HG03342 (cell line): ENCODE measurements at regions not wholly inside any gene's neighbourhood (a gene's known extent, or its start where the extent isn't known, plus 50 kb on each side); places are given as distances from the start of the nearest gene placed in this dataset.

Experiments used
- ATAC-seq: cut with Tn5 transposase; IDR thresholded peaks from one replicate; pipeline ENCODE4 v1.9.1; 2021; ENCODE audit warnings: mild to moderate bottlenecking, moderate library complexity; ENCODE audit not compliant: unreplicated experiment

DNA sequence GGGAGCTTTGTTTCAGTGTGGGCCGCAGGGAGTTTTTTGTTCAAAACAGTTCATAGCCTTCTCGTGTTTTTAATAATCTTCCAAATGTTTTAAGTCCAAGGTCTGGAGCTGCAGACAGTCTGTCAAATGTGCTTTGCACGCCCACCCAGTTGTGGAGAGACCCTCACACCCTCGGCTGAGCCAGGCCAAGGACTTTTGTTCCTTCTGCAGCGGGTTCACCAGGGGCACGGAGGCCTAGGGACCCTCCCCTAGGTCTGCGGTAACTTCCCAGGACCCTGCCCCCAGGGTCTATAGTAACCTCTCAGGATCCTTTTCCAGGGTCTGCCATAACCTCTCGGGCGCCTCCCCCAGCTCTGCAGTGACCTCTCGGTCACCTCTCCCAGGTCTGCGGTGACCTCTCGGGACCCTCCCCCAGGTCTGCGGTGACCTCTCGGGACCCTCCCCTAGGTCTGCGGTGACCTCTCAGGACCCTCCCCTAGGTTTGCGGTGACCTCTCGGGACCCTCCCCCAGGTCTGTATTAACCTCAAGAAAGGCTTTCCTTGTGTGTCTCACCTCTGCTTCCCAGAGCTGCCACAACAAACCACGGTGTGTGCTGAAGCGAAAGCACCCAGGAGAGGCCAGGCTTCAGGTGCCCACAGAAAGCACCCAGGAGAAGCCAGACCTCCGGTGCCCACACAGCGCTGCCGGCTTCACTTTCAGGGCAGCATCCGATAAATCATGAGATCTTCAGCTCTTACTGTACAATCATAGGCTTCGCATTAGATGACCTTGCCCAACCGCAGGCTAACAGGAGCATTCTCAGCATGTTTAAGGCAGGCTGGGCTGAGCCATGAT, 301.9 kb upstream of the SALL3 start:
- ATAC-seq: no peak

DNA sequence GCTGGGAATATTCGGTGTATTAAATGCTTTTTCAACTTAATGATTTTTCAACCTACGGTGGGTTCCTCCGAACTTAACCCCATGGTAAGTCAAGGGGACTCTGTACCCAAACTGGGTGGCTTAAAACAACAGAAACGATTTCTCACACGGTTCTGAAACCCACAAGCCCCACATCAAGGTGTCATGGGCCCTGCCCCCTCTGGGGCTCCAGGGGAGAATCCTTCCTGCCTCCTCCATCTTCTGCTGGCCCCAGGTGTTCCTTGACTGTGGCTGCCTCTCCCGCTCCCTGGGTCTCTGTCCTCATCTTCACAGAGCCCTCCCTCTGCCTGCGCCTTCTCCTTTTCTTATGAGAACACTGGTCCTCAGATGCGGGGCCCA, 301.3 kb upstream of the SALL3 start:
- no peak for ATAC-seq

DNA sequence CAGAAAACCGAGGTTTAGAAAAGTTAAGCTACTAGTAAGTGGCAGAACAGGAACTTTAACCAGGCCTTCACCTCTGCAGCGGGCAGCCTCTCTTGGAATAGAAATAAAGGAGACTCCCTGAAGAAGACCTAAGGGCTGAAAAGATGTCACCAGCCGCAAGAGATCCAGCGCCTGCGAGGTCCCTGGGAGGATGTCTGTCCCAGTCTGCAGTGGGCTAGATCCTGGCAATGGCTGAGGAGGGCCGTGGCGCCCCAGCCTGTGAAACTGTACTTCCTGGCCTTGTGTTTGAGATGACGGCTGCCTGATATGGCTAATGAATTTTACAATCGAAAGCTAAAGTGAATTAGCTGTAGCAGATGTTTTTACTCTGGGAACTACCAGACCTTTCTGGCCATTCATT, 300.6 kb upstream of the SALL3 start:
- ATAC-seq: no peak

DNA sequence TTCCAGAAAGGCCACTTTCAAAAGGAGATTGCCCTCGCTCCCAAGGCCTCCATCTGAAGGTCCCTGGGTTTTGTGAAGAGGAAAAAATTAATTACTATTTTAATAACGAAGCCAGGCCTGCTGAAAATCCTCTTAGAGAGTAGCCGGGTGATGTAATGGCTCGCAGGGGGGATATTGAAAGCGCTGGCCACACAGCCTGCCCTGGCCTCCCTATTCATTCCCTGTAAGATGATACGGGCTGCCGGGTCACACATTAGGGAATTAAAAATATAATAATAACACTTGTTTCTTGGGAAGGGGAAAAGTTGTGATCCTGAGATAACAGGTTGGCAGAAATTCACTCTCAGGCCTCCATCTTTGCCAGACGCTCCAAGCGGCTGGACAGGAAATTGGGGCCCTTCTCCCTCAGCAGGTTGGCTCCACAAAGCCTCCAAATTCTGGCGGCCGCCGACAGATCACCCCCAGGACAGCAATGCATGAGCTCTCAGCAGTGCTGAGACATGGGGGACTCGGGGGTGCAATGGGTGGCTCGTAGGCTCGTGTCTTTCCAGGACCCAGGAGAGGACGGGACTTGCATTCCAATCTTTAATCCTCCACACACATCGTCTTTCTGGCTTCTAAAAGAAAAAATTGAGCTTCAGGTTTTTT, 299.9 kb upstream of the SALL3 start:
- no peak for ATAC-seq

DNA sequence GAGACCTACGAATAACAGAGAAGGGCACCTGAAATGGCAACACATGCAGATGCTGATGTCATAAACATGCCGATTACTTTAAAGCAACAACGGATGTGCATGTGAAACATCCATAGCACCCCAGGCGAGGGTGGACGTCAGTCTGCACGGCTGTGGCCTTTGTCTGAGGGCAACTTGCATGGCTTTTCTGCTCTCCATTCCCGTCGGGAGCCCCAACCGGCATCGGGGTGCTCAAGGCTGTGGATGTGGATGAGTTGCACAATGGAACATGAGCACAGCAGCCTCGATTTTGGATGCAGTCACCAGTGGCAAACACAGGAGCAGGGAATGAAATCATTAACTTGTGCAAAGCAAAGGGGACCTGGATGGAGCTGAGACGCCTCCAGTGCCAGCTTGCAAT, 298.2 kb upstream of the SALL3 start:
- ATAC-seq: no peak

DNA sequence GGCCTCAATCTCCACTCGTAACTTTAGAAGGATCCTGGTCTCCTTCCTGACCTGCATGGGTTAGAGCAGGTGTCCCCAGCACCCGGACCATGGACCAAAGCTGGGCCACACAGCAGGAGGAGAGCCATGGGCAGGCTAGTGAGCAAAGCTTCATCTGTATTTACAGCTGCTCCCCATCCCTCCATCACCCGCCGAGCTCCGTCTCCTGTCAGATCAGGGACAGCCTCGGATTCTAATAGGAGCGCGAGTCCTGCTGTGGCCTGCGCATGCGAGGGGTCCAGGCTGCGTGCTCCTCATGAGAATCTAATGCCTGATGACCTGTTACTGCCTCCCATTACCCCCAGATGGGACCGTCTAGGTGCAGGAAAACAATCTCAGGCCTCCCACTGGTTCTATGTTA, 297.7 kb upstream of the SALL3 start:
- no peak for ATAC-seq

DNA sequence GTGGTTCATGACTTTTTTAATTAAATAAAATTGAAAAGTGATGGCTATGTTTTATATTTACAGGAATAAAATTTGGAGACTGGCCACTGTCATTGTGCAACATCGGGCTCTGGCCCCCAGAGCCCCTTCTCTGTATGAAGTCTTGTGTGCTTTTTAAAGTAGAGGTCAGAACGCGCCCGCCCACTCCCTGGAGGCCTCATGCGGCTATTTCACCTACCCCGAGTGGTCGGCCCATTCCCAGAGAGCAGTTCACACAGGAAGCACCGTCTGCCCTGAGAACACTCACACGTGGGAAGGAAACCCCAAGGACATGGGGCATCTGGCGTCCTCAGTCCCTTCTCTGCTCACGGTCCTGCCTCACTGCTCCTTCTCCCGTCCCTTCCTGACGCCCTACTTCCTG, 296.9 kb upstream of the SALL3 start:
- no peak for ATAC-seq

DNA sequence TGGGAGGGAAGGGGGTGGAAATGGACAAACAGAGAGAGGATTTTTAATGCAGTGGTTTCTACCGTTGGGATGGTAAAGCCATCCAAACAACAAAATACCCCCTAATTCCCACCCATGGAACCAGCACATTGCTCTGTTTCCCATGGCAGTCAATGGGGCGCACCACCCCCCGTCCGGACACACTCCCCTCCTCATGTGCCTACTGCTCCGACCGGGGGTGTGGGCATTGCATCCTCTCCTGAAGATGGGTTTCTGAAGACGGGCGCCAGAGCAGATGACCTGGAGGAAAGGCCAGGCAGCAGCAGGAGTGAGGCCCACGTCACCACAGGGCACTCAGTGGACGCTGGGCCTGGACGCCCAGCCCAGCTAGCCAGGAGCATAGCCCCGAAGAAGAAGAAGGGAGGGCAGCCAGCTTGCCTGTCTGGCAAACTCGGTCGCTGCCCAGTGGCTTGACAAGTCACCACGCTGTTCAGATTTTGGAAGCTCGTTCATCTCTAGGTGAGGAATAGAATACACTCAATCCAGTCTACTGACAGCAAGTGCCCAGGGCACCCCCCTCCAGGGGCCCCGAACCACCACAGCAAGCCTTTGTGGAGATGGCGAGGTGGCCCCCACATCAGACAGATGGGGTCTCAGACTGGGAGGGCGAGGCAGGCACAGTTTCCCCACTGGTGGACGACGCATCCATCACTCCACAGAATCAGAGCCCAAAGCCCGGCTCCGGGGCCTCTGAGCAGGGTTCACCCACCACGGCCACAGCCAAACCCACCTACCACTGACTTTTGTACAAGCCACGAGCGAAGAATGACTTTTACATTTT, 296.2 kb upstream of the SALL3 start:
- ATAC-seq: no peak

DNA sequence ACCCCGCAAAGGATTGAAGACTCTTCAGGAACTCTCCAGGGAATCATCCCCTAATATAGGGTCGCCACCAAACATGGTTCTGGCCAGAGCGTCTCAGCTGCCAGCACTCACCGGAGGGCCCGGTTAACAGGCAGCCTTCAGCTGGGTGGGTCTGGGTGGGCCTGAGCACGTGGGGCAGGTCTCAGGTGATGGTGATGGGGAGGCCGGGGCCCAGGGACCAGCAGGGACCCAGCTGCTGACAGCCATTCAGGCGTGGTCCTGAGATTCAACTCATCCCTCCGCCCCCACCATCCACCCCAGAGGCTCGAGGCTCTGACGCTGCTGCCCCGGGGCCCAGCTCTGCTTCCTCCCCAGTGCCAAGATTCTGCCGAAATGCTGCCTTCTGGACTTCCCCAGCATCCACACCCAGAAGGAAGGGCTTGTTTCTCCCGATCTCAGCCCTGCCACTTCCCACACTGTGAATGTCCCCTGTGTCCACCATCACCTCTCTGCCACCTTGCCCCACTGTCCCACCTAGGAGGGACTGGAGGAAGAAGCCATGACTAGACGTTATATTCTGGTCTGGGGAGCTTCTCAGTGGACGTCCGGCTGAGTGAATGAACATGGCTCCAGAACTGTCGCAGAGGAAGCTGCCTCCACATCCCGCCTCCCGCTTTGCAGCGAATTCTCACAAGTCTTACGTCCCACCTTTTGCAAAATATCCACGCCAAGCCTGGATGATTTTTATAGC, 294.2 kb upstream of the SALL3 start:
- ATAC-seq: no peak

DNA sequence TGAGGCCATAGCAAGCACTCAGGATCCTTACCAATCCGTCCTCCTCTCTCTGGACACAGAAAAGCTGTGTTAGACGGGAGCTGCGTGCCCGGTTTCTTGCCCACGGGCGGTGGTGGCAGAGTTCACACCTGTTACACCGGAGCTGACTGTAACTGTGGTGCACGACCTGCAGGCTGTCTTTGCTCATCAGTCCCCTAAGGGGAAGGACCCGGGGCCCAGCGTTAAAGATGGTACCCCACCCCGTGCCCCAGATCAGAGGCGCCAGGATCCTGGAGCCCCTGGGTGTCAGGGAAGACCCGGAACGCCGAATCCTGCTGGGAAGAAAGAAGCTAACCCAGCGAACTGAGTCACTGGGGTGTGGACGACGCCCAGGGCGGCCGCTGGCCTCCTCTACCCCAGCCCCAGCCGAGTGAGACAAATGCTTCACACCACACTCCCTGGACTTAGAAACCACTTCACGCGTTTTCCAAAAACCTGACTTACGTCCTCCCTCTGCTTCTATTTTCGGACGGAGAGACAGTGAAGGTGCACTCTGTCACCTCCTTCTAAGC, 293.6 kb upstream of the SALL3 start:
- no peak for ATAC-seq

DNA sequence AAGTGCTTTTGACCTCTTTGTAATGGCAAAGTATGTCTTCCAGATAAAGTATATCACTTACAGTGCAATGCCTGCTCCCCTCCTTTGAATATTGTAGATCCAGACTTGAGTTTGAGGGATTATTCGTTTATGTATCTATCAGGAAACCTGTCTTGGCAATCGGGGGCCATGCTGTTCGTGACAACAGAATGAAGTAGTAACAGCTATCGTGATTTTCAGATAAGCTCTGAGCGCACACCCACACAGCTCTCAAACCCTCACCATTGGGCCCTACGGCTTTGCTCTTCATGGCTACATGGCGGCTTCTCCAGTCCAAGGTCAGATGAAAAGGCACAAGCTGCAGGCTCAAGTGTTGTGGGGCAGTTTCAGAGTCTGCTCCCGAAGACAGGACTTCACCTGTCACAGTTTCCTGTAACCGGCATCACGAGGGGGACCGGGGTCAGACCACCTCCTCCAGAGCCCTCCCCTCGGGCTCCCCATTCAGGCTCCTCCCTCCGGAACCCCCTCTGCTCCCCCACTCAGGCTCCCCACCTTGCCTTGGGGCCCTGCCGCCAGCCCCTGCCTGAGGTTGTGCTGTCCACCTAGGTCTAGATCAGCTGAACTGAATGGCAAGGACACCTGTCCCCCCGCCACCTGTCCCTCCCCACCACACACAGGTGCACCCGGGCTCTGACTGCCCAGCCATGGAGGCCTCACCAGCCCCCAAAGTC, 292.5 kb upstream of the SALL3 start:
- ATAC-seq: no peak

DNA sequence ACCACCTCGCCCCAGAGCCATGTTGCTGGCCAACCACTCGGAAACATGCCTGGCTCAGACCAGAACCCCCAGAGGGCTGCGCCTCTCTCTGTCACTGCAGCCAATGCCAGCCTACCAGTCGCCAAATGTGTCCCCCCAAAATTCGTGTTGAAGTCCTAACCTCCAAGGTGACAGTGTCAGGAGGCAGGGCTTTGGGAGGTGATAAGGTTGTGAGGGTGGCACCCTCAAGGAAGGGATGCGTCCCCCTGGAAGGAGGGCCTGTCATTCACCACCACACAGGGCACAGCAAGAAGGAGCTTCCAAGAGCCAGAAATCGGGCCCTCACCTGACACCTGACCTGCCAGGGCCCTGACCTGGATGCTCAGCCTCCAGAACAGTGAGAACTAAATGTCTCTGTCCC, 291.9 kb upstream of the SALL3 start:
- ATAC-seq: no peak

DNA sequence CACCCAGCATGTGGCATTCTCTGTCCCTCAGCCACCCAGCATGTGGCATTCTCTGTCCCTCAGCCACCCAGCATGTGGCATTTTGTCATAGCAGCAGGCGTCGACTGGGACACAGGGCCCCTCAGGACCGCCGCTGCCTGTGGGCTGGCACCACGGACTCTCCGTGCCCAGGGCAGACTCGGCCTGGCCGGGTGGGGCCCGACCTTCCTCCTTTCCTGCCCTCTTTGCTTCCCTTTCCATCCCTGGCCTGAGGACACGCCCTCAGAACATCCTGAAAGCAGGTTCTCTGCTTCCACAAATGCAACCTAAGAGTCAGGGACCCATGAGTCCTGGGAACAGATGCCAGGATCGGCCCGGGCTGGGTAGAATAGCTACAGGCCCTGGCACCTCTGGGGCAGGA, 291.4 kb upstream of the SALL3 start:
- no peak for ATAC-seq

DNA sequence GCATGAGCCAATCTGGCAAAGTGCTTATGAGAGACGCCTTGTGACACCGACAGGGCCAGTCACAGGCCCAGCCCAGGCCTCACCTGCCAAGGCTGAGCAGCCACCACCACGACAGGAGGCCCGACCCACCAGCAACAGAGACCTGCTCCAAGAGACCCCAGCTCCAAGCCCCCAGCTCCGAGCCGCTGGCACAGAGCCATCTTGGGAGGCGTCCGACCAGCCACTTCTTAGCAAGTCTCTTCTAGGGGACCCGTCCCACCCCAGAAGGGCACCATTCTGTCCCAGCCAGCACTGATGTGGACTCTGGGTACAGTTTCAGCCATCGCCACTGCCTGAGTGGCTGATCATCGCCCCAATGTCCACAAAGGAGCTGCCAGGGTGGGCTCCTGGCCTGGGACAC, 290.7 kb upstream of the SALL3 start:
- no peak for ATAC-seq

DNA sequence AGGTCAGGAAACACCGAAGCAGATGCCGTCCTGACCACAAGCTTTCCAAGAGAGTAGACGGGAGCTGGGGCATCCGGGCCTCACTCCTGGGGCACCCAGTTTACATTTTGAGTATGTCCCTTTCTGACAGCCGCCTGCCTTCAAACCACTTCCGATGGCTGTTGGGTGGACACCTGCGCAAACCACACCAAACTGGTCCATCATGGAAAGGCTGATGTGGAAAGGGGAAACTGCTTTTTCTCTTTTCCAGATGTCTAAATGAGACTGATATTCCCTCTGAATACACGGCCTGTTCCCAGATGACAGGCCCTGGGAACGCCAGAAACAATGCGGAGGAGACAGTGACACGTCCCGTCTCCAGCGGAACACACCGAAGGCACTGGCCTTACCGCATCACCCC, 290.0 kb upstream of the SALL3 start:
- no peak for ATAC-seq

DNA sequence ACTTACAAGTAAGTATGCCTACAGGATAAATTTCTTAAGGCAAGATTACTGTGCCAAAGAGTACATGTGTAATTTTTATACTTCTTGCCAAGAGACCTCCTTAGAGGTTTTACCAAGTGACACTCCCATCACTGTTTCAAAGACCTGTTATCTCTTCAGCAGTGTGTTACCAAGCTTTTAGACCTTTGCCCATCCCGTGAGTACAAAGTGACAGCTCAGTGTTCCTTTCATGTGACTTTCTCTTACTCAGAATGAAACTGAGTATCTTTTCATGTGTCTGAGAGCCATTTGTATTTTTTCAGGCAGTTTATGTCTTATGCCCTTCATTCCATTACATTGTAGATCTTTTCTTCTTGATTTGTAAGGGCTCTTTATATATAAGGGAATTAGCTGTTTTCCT, 287.5 kb upstream of the SALL3 start:
- no peak for ATAC-seq

DNA sequence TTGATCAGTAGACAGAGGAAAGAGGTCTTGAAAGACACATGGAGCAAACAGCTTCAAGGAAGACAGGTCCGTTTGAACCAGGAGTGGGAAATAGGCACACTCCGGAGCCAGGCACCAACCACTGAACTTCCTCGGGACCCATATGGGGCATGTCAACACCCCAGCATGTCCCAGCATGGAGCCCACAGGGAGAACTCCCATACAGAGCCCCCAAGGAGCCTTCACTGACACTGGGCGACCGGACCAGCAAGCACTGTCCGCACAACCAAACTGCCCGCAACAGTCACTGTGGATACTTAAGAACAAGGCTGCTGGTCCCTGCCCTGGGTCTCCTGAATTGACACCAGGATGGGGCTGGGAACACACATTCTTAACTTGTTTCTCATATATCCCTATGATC, 286.2 kb upstream of the SALL3 start:
- no peak for ATAC-seq

DNA sequence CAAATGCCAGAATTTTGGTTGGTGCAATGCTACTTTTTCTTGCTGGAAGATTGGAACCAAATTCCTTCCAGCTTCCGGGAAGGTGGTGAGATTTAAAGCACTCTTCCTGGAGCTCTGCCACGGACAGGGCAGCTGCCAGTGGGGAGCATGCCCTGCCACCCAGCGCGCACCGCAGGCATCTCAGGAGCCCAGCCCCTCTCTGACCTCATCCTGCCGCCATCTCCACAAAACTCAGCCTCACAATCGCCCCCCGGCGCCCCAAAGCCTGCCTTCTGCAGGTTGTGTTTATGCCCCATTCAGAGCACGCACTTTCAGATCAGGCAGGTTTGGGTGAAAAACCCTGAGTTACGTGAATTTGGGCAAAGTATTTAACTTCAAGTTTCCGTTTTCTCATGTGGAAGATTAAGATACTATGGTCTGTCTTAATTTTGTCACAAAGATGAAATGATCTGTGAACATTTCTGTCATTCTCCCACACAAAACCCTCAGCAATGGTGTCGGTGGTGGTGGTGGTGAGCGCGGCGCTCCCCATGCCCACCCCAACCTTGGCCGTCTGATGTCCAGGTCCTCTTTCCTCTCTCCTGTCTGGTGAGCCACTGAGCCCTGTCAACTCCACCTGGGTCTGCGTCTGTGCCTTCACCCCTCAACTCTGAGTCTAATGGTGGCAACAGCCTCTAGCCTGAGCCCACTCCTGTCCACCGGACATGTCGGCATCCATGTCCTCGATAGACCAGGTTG, 282.8 kb upstream of the SALL3 start:
- no peak for ATAC-seq

DNA sequence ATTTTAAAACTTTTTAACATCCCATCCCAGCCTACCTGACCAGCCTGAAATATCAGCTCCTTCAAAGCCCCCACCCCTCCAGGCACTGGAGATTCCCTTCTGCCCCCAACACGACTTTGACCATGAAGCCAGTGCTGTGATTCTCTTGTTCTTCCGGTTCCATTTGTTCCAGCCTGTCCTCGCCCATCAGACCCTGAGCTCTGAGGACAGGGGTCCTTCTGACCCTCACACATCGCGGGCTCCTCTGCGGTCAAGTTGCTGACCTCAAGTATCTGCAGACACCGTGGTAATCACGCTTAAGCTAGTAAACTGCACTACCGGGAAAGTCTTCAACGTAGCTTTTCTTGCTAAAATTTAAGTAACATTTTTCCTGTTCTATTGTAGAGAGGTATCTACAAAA, 282.2 kb upstream of the SALL3 start:
- ATAC-seq: no peak

DNA sequence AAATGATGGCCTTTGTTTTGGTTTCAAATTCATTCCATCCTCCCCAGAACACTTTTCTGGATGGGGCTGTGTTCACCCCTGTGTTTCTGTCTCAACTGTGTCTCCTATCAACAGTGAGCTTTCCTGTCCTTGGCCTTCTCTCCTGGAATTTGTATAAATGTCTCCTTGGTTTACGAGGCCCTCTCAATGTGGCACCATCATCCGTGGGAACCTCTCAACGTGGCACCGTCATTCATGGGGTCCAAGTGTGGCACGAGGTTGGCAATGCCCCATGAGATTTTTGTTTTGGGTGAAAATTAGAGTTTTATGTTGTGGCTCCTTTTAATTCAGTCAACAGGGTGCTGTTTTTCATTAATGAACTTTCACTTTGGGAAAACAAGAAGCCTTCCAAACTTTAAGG, 280.7 kb upstream of the SALL3 start:
- ATAC-seq: no peak
